ENCODE measurements at regions not wholly inside any gene's neighbourhood (a gene's known extent, or its start where the extent isn't known, plus 50 kb on each side); places are given as distances from the start of the nearest gene placed in this dataset.

- TF ChIP-seq, protein P1, sequence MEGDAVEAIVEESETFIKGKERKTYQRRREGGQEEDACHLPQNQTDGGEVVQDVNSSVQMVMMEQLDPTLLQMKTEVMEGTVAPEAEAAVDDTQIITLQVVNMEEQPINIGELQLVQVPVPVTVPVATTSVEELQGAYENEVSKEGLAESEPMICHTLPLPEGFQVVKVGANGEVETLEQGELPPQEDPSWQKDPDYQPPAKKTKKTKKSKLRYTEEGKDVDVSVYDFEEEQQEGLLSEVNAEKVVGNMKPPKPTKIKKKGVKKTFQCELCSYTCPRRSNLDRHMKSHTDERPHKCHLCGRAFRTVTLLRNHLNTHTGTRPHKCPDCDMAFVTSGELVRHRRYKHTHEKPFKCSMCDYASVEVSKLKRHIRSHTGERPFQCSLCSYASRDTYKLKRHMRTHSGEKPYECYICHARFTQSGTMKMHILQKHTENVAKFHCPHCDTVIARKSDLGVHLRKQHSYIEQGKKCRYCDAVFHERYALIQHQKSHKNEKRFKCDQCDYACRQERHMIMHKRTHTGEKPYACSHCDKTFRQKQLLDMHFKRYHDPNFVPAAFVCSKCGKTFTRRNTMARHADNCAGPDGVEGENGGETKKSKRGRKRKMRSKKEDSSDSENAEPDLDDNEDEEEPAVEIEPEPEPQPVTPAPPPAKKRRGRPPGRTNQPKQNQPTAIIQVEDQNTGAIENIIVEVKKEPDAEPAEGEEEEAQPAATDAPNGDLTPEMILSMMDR (conservative IDR thresholded peaks at IDR 0.05 in 1 of 2, IDR thresholded peaks at IDR 0.05 in 1 of 2; ENCODE audit: extremely low read depth in 1 of 2, insufficient read depth in 1 of 2, low read depth in 1 of 2, low read length in 2 of 2), result no peak
- no peak for TF ChIP-seq EZH2 (IDR thresholded peaks at IDR 0.05; ENCODE audit: borderline replicate concordance, low read length)
Observed at GRCh38 chr5:114612406-114612805, 250.5 kb downstream of the KCNN2 start.
